Astrocyte of the cerebellum (primary cell): ENCODE measurements at regions not wholly inside any gene's neighbourhood (a gene's known extent, or its start where the extent isn't known, plus 50 kb on each side); places are given as distances from the start of the nearest gene placed in this dataset.

Experiments used
- DNase-seq: peaks from one replicate; pipeline ENCODE4 v3.0.0-alpha.2; 2011; ENCODE audit warnings: low read depth
- H3K4me3 ChIP-seq: 2 replicates; pipeline ENCODE4 v1.5.1; 2011; ENCODE audit warnings: mild to moderate bottlenecking, low read depth, low read length, moderate library complexity
- CTCF ChIP-seq: IDR thresholded peaks from 2 replicates; pipeline ENCODE4 v1.5.1; 2012; ENCODE audit warnings: low read length, low read depth, moderate library complexity, mild to moderate bottlenecking; ENCODE audit errors: missing control alignments
- in situ Hi-C: cut with HindIII; loops from 2 replicates; pipeline ENCODE4 v1.10.0; 2017; ENCODE audit warnings: low sequenced_read_pairs

- no peak overlapping the region for H3K4me3 ChIP-seq
- in situ Hi-C loops: no loop called here
- TF ChIP-seq CTCF: peak; percentile 86
- DNase-seq: peak; percentile 59
Measured at GRCh38 chr9:36728651-36729520, 156.2 kb downstream of the MELK start.

- no peak for DNase-seq
- TF ChIP-seq CTCF: no peak
- in situ Hi-C loops: no loop called here
Measured at GRCh38 chr9:36729906-36730305, 157.2 kb downstream of the MELK start.

GRCh38 chr9:36730414-36730813 is 157.7 kb downstream of the MELK start:
- in situ Hi-C loops: no loop called here
- DNase-seq: no peak
- H3K4me3 ChIP-seq: no peak overlapping the region
- TF ChIP-seq CTCF: no peak

More at GRCh38 chr9:36729906-36730305, 157.2 kb downstream of the MELK start:
- no peak overlapping the region for H3K4me3 ChIP-seq

- no peak for TF ChIP-seq CTCF
- in situ Hi-C loops: no loop called here
Measured at GRCh38 chr9:36731068-36731956, 158.6 kb downstream of the MELK start.

GRCh38 chr9:36734737-36735136 is 162.0 kb downstream of the MELK start:
- no peak for TF ChIP-seq CTCF
- in situ Hi-C loops: no loop called here
- no peak overlapping the region for H3K4me3 ChIP-seq
- DNase-seq: no peak

More at GRCh38 chr9:36731068-36731956, 158.6 kb downstream of the MELK start:
- H3K4me3 ChIP-seq: no peak overlapping the region
- no peak for DNase-seq

GRCh38 chr9:36736648-36737047 is 164.0 kb downstream of the MELK start:
- H3K4me3 ChIP-seq: no peak overlapping the region
- in situ Hi-C loops: no loop called here
- TF ChIP-seq CTCF: no peak
- DNase-seq: no peak
